ENCODE measurements at regions not wholly inside any gene's neighbourhood (a gene's known extent, or its start where the extent isn't known, plus 50 kb on each side); places are given as distances from the start of the nearest gene placed in this dataset.

DNA sequence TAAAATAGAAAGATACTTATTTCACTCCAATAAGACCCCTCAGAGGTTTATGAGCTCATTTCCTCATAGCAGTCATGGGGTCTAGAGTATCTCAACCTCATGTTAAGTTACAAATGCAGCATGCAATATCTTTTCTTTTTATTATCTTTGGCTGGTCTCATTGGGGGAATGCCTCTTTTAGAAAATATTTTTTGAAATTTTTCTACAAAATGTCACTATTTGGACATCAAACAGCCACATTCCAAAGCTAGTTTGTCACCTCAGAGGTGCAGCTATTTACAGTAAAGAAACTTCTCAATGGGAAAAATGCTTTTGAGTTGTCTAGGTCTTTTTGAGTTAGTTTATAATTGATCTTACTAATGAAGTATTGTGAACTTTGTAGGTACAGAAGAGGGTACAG is 370.7 kb upstream of the LRATD1 start:
- DNase-seq (ENCODE audit: low read depth, low spot score), result no peak
- no peak overlapping the region for H3K4me2 ChIP-seq (ENCODE audit: control insufficient read depth, insufficient read depth)
- in situ Hi-C loops (cut with MboI), result no loop called here
- FAIRE-seq, result no peak
- H3K27me3 ChIP-seq (replicated peaks in 1 of 2; ENCODE audit: control insufficient read depth in 2 of 2, insufficient read depth in 2 of 2, low read length in 1 of 2), result no peaks in the 10 kb centered on the region
- POLR2A ChIA-PET, result no interaction called here
- H4K20me1 ChIP-seq (ENCODE audit: control insufficient read depth, insufficient read depth), result no peaks in the 10 kb centered on the region; the same call in 1 of the 2 replicates
- no peaks in the 10 kb centered on the region for H3K4me1 ChIP-seq (ENCODE audit: control insufficient read depth, insufficient read depth, low read length)
- no peak for ATAC-seq
- RAD21 ChIA-PET (ENCODE audit: unreplicated experiment), result no interaction called here
- no peak overlapping the region for H2AFZ ChIP-seq (ENCODE audit: control insufficient read depth, low read depth, low read length)
- H3K79me2 ChIP-seq (ENCODE audit: control insufficient read depth, insufficient read depth, low read length), result no peaks in the 10 kb centered on the region
- H3K27ac ChIP-seq (ENCODE audit: control insufficient read depth, insufficient read depth), result no peak overlapping the region
- no TSS peak for BruUV-seq (replicated peaks)
- no peaks in the 10 kb centered on the region for H3K36me3 ChIP-seq (ENCODE audit: control insufficient read depth in 2 of 2, insufficient read depth in 2 of 2, low read length in 1 of 2)
- no peak overlapping the region for H3K4me3 ChIP-seq
- intact Hi-C loops (cut with micrococcal nuclease; ENCODE audit: unreplicated experiment), result no loop called here
- CTCF ChIA-PET, result no interaction called here
- SMC1A ChIA-PET (ENCODE audit: uncharacterized antibody, unreplicated experiment), result interaction anchor here (0.7 to 1.2 kb wide), 4 partner anchors 35 to 157 kb away, joined by 3 to 4 read pairs (median 3); no protein-coding TSS in a partner anchor
- H3K9me3 ChIP-seq (replicated peaks; ENCODE audit: control insufficient read depth, insufficient read depth, low read length), result no peaks in the 10 kb centered on the region
- H3K9ac ChIP-seq (ENCODE audit: control insufficient read depth, insufficient read depth, low read length), result no peak overlapping the region
- TF ChIP-seq, protein P1, sequence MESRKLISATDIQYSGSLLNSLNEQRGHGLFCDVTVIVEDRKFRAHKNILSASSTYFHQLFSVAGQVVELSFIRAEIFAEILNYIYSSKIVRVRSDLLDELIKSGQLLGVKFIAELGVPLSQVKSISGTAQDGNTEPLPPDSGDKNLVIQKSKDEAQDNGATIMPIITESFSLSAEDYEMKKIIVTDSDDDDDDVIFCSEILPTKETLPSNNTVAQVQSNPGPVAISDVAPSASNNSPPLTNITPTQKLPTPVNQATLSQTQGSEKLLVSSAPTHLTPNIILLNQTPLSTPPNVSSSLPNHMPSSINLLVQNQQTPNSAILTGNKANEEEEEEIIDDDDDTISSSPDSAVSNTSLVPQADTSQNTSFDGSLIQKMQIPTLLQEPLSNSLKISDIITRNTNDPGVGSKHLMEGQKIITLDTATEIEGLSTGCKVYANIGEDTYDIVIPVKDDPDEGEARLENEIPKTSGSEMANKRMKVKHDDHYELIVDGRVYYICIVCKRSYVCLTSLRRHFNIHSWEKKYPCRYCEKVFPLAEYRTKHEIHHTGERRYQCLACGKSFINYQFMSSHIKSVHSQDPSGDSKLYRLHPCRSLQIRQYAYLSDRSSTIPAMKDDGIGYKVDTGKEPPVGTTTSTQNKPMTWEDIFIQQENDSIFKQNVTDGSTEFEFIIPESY (IDR thresholded peaks at IDR 0.05), result no peak
- TF ChIP-seq E4F1 (IDR thresholded peaks at IDR 0.05; ENCODE audit: borderline replicate concordance, partially characterized antibody) (no peak), MTA3 (IDR thresholded peaks at IDR 0.05; ENCODE audit: borderline replicate concordance, low read length) (no peak), CBX5 (IDR thresholded peaks at IDR 0.05; ENCODE audit: low read depth) (no peak), YY1 (IDR thresholded peaks at IDR 0.05; ENCODE audit: low read depth, low read length) (no peak), KAT2A (conservative IDR thresholded peaks at IDR 0.05; ENCODE audit: control insufficient read depth, low read depth, low read length) (no peak), JUNB (IDR thresholded peaks at IDR 0.05) (no peak), BCL11A (IDR thresholded peaks at IDR 0.05; ENCODE audit: low read depth, low read length) (no peak), HDAC2 (IDR thresholded peaks at IDR 0.05) (no peak), RELA (IDR thresholded peaks at IDR 0.05; ENCODE audit: borderline replicate concordance, partially characterized antibody) (no peak), ESRRA (IDR thresholded peaks at IDR 0.05; ENCODE audit: low read length) (no peak), RFX5 (IDR thresholded peaks at IDR 0.05; ENCODE audit: low read depth, low read length) (no peak), TCF7 (IDR thresholded peaks at IDR 0.05; ENCODE audit: borderline replicate concordance) (no peak), ETV6 (conservative IDR thresholded peaks at IDR 0.05 in 1 of 2, IDR thresholded peaks at IDR 0.05 in 1 of 2; ENCODE audit: borderline replicate concordance in 1 of 2, low read depth in 1 of 2) (no peak), ZBTB40 (IDR thresholded peaks at IDR 0.05; ENCODE audit: borderline replicate concordance) (no peak), ZNF207 (IDR thresholded peaks at IDR 0.05; ENCODE audit: borderline replicate concordance) (no peak), TCF12 (IDR thresholded peaks at IDR 0.05; ENCODE audit: low read depth, low read length) (no peak), SREBF2 (IDR thresholded peaks at IDR 0.05; ENCODE audit: low read length) (no peak)
- TF ChIP-seq, protein P2, sequence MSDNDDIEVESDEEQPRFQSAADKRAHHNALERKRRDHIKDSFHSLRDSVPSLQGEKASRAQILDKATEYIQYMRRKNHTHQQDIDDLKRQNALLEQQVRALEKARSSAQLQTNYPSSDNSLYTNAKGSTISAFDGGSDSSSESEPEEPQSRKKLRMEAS (IDR thresholded peaks at IDR 0.05; ENCODE audit: low read depth, low read length), result no peak
